Spleen (tissue), 7 donors: ENCODE measurements at regions not wholly inside any gene's neighbourhood (a gene's known extent, or its start where the extent isn't known, plus 50 kb on each side); places are given as distances from the start of the nearest gene placed in this dataset.

Source experiments
- POLR2A ChIP-seq, 3 donors: fragments of 450-650 bp; IDR thresholded peaks; one replicate each; pipeline ENCODE4 v1.5.1; 2017; ENCODE audit warnings: antibody characterized with exemption in 3 of 3, mild to moderate bottlenecking in 1 of 3
- POLR2AphosphoS5 ChIP-seq, 3 donors: sonication (generic); formaldehyde crosslinking; IDR thresholded peaks; one replicate each; pipeline ENCODE4 v1.5.1; 2017; ENCODE audit warnings: antibody characterized with exemption in 3 of 3
- TF ChIP-seq, protein P1 (sequence below), 11 experiments: fragments of 200-600 bp in 7 of 11; fragments of 450-650 bp in 4 of 11; sonication (generic) in 4 of 11; IDR thresholded peaks in 8 of 11; conservative IDR thresholded peaks in 3 of 11; 1 replicate in 7 of 11; 2 replicates in 4 of 11; pipeline versions ENCODE4 v1.4.0 to v1.8.0; 2016 to 2021; ENCODE audit warnings: antibody characterized with exemption in 11 of 11, inconsistent platforms in 4 of 11, mild to moderate bottlenecking in 1 of 11
- donor health status: DM: no; HTN: no; CAD: no; lungs with moderate emphysema.
- donor health status: DM: no; HTN: no; CAD: no.
- donor health status: DM: no; HTN: no; CAD: no.

DNA sequence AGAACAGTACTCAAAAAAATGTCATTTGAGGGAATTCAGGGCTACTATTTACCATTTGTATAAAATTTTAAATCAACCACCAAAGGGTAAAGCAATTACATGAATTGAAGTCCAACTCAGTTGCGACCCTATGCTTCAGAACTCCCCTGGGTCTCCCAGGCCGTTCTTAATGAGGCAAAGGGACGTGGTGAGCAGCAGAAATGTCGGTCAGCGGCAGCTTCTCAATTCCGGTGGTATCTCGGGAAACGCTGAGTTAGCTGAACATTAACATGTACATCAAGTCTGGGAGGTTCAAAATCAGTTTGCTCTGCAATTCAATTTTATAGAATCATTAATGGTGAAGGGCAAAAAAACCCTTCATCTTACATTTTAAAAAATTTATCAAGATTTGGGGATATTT is 173.2 kb downstream of the DIRAS2 start:
- TF ChIP-seq, protein P1, sequence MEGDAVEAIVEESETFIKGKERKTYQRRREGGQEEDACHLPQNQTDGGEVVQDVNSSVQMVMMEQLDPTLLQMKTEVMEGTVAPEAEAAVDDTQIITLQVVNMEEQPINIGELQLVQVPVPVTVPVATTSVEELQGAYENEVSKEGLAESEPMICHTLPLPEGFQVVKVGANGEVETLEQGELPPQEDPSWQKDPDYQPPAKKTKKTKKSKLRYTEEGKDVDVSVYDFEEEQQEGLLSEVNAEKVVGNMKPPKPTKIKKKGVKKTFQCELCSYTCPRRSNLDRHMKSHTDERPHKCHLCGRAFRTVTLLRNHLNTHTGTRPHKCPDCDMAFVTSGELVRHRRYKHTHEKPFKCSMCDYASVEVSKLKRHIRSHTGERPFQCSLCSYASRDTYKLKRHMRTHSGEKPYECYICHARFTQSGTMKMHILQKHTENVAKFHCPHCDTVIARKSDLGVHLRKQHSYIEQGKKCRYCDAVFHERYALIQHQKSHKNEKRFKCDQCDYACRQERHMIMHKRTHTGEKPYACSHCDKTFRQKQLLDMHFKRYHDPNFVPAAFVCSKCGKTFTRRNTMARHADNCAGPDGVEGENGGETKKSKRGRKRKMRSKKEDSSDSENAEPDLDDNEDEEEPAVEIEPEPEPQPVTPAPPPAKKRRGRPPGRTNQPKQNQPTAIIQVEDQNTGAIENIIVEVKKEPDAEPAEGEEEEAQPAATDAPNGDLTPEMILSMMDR (IDR thresholded peaks at IDR 0.05 in 8 of 11, conservative IDR thresholded peaks at IDR 0.05 in 3 of 11) = no peak
- no peak for TF ChIP-seq POLR2A (IDR thresholded peaks at IDR 0.05)
- TF ChIP-seq POLR2AphosphoS5 (IDR thresholded peaks at IDR 0.05) = no peak
